ENCODE measurements at regions not wholly inside any gene's neighbourhood (a gene's known extent, or its start where the extent isn't known, plus 50 kb on each side); places are given as distances from the start of the nearest gene placed in this dataset.

GRCh38 chr18:64253873-64254272, 105.0 kb upstream of the LINC00305 start:
- no peak for DNase-seq (ENCODE audit: low spot score)

GRCh38 chr18:64253222-64253621, 104.3 kb upstream of the LINC00305 start:
- no peak for DNase-seq (ENCODE audit: low spot score)

GRCh38 chr18:64248836-64249235, 99.9 kb upstream of the LINC00305 start:
- no peak for DNase-seq (ENCODE audit: low spot score)

GRCh38 chr18:64245126-64245861, 96.4 kb upstream of the LINC00305 start:
- DNase-seq (ENCODE audit: low spot score), result no peak

- no peak for DNase-seq (ENCODE audit: low spot score)
These were observed 95.7 kb upstream of the LINC00305 start for GRCh38 chr18:64244571-64244970.

- no peak for DNase-seq (ENCODE audit: low spot score)
These were observed 91.4 kb upstream of the LINC00305 start for GRCh38 chr18:64240316-64240715.

GRCh38 chr18:64238076-64238475, 89.2 kb upstream of the LINC00305 start:
- no peak for DNase-seq (ENCODE audit: low spot score)

- no peak for DNase-seq (ENCODE audit: low spot score)
These were observed 85.4 kb upstream of the LINC00305 start for GRCh38 chr18:64234321-64234720.

- DNase-seq (ENCODE audit: low spot score), result no peak
These were observed 85.0 kb upstream of the LINC00305 start for GRCh38 chr18:64233851-64234250.

- no peak for DNase-seq (ENCODE audit: low spot score)
These were observed 72.1 kb upstream of the LINC00305 start for GRCh38 chr18:64220941-64221340.

GRCh38 chr18:64219517-64219916, 70.6 kb upstream of the LINC00305 start:
- no peak for DNase-seq (ENCODE audit: low spot score)

GRCh38 chr18:64210401-64210949, 61.6 kb upstream of the LINC00305 start:
- no peak for DNase-seq (ENCODE audit: low spot score)

GRCh38 chr18:64208516-64208915, 59.6 kb upstream of the LINC00305 start:
- no peak for DNase-seq (ENCODE audit: low spot score)

GRCh38 chr18:64207820-64208219, 58.9 kb upstream of the LINC00305 start:
- no peak for DNase-seq (ENCODE audit: low spot score)

- DNase-seq (ENCODE audit: low spot score), result no peak
These were observed 54.4 kb upstream of the LINC00305 start for GRCh38 chr18:64203295-64203694.

- no peak for DNase-seq (ENCODE audit: low spot score)
These were observed 54.0 kb upstream of the LINC00305 start for GRCh38 chr18:64202863-64203262.

- DNase-seq (ENCODE audit: low spot score), result no peak
These were observed 53.4 kb upstream of the LINC00305 start for GRCh38 chr18:64202210-64202836.

GRCh38 chr18:64201781-64202180, 52.9 kb upstream of the LINC00305 start:
- no peak for DNase-seq (ENCODE audit: low spot score)

GRCh38 chr18:64199581-64199980, 50.7 kb upstream of the LINC00305 start:
- no peak for DNase-seq (ENCODE audit: low spot score)
